MCF 10A (cell line): ENCODE measurements at regions not wholly inside any gene's neighbourhood (a gene's known extent, or its start where the extent isn't known, plus 50 kb on each side); places are given as distances from the start of the nearest gene placed in this dataset.

Experiments
- BruUV-seq: library from RNA; stranded (reverse); fragments of 400-500 nt; replicated peaks from 2 replicates; lab custom pipeline; 2021; lab: Mats Ljungman, UMichigan
- CTCF ChIA-PET: fragments of 300-600 bp; sonication (Branson Sonifier 250); formaldehyde crosslinking; extraction: SDS; loops from one replicate; lab custom pipeline; 2021; ENCODE audit warnings: antibody characterized with exemption, inconsistent platforms; lab: Yijun Ruan, JAX
- POLR2A ChIA-PET: fragments of 300-600, 350-650 bp; sonication (Branson Sonifier 250); formaldehyde crosslinking; extraction: SDS; loops from one replicate; lab custom pipeline; 2020; ENCODE audit warnings: antibody characterized with exemption, inconsistent platforms; lab: Yijun Ruan, JAX
- DNase-seq: peaks from one replicate; pipeline ENCODE4 v3.0.0-alpha.2; 2018; ENCODE audit not compliant: unreplicated experiment
- H3K27ac Mint-ChIP-seq: one replicate; pipeline ENCODE4 v1.8.0; 2022; ENCODE audit warnings: mild to moderate bottlenecking, low read depth, mixed read lengths; ENCODE audit not compliant: unreplicated experiment
- H3K27me3 Mint-ChIP-seq: one replicate; pipeline ENCODE4 v1.8.0; 2022; ENCODE audit warnings: mixed read lengths; ENCODE audit not compliant: insufficient read depth, unreplicated experiment
- H3K36me3 Mint-ChIP-seq: one replicate; pipeline ENCODE4 v1.8.0; 2022; ENCODE audit warnings: mild to moderate bottlenecking, moderate library complexity, mixed read lengths; ENCODE audit not compliant: insufficient read depth, unreplicated experiment
- H3K4me1 Mint-ChIP-seq: one replicate; pipeline ENCODE4 v1.8.0; 2022; ENCODE audit warnings: mixed read lengths; ENCODE audit not compliant: insufficient read depth, unreplicated experiment
- H3K4me3 Mint-ChIP-seq: one replicate; pipeline ENCODE4 v1.8.0; 2022; ENCODE audit warnings: mild to moderate bottlenecking, moderate library complexity, mixed read lengths; ENCODE audit not compliant: unreplicated experiment
- H3K9me3 Mint-ChIP-seq: one replicate; pipeline ENCODE4 v1.8.0; 2022; ENCODE audit warnings: mixed read lengths; ENCODE audit not compliant: unreplicated experiment
- CTCF ChIP-seq: fragments of 200-600 bp; IDR thresholded peaks from one replicate; pipeline ENCODE4 v1.8.0; 2022; ENCODE audit warnings: antibody characterized with exemption, mild to moderate bottlenecking; ENCODE audit not compliant: unreplicated experiment
- intact Hi-C: fragments of 100-400 bp; cut with micrococcal nuclease; formaldehyde crosslinking; loops from 2 replicates; pipeline ENCODE4 v1.14.1; 2022

- intact Hi-C loops: no loop called here
- Mint-ChIP-seq H3K4me3 (no peak overlapping the region), H3K27ac (no peak overlapping the region), H3K4me1 (no peaks in the 10 kb centered on the region), H3K36me3 (no peaks in the 10 kb centered on the region), H3K9me3 (peaks cover 21% of the 10 kb centered on the region), H3K27me3 (no peaks in the 10 kb centered on the region)
- BruUV-seq: no TSS peak
- DNase-seq: no peak
- ChIA-PET CTCF (no interaction called here), POLR2A (no interaction called here)
- no peak for TF ChIP-seq CTCF
Observed at GRCh38 chr14:25472700-25473099, 422.8 kb upstream of the STXBP6 start.

- intact Hi-C loops: no loop called here
- no peaks in the 10 kb centered on the region for H3K4me1 Mint-ChIP-seq
- no peak overlapping the region for H3K27ac Mint-ChIP-seq
- POLR2A ChIA-PET: no interaction called here
- H3K4me3 Mint-ChIP-seq: no peak overlapping the region
- CTCF ChIA-PET: no interaction called here
- H3K36me3 Mint-ChIP-seq: no peaks in the 10 kb centered on the region
- no peak for TF ChIP-seq CTCF
- no peaks in the 10 kb centered on the region for H3K27me3 Mint-ChIP-seq
- H3K9me3 Mint-ChIP-seq: peaks cover 19% of the 10 kb centered on the region
- no peak for DNase-seq
- no TSS peak for BruUV-seq
Observed at GRCh38 chr14:25464772-25465171, 414.8 kb upstream of the STXBP6 start.

GRCh38 chr14:25464078-25464477 lies 414.1 kb upstream of the STXBP6 start:
- no peak for DNase-seq
- POLR2A ChIA-PET: no interaction called here
- no peaks in the 10 kb centered on the region for H3K36me3 Mint-ChIP-seq
- no peaks in the 10 kb centered on the region for H3K27me3 Mint-ChIP-seq
- no peaks in the 10 kb centered on the region for H3K4me1 Mint-ChIP-seq
- no peak for TF ChIP-seq CTCF
- H3K27ac Mint-ChIP-seq: no peak overlapping the region
- BruUV-seq: no TSS peak
- intact Hi-C loops: no loop called here
- no peak overlapping the region for H3K4me3 Mint-ChIP-seq
- H3K9me3 Mint-ChIP-seq: peaks cover 19% of the 10 kb centered on the region
- CTCF ChIA-PET: no interaction called here

GRCh38 chr14:25463480-25463879 lies 413.5 kb upstream of the STXBP6 start:
- no peak overlapping the region for H3K4me3 Mint-ChIP-seq
- peaks cover 19% of the 10 kb centered on the region for H3K9me3 Mint-ChIP-seq
- ChIA-PET POLR2A (no interaction called here), CTCF (no interaction called here)
- no TSS peak for BruUV-seq
- no peak for DNase-seq
- H3K27ac Mint-ChIP-seq: no peak overlapping the region
- H3K4me1 Mint-ChIP-seq: no peaks in the 10 kb centered on the region
- TF ChIP-seq CTCF: no peak
- H3K36me3 Mint-ChIP-seq: no peaks in the 10 kb centered on the region
- no peaks in the 10 kb centered on the region for H3K27me3 Mint-ChIP-seq
- intact Hi-C loops: no loop called here
